Esophagus squamous epithelium (tissue), 4 donors: ENCODE measurements at regions not wholly inside any gene's neighbourhood (a gene's known extent, or its start where the extent isn't known, plus 50 kb on each side); places are given as distances from the start of the nearest gene placed in this dataset.

Experiments
- POLR2A ChIP-seq, 4 donors: fragments of 450-650 bp; IDR thresholded peaks; one replicate each; pipeline ENCODE4 v1.6.1; 2017; ENCODE audit warnings: antibody characterized with exemption in 4 of 4, mild to moderate bottlenecking in 4 of 4, moderate library complexity in 3 of 4
- TF ChIP-seq, protein P1 (sequence below), 6 experiments: fragments of 450-650 bp in 4 of 6; fragments of 200-600 bp in 2 of 6; sonication (generic) in 2 of 6; IDR thresholded peaks; one replicate each; pipeline ENCODE4 v1.5.1; 2016 to 2019; ENCODE audit warnings: antibody characterized with exemption in 6 of 6, mild to moderate bottlenecking in 4 of 6, moderate library complexity in 4 of 6

- TF ChIP-seq, protein P1, sequence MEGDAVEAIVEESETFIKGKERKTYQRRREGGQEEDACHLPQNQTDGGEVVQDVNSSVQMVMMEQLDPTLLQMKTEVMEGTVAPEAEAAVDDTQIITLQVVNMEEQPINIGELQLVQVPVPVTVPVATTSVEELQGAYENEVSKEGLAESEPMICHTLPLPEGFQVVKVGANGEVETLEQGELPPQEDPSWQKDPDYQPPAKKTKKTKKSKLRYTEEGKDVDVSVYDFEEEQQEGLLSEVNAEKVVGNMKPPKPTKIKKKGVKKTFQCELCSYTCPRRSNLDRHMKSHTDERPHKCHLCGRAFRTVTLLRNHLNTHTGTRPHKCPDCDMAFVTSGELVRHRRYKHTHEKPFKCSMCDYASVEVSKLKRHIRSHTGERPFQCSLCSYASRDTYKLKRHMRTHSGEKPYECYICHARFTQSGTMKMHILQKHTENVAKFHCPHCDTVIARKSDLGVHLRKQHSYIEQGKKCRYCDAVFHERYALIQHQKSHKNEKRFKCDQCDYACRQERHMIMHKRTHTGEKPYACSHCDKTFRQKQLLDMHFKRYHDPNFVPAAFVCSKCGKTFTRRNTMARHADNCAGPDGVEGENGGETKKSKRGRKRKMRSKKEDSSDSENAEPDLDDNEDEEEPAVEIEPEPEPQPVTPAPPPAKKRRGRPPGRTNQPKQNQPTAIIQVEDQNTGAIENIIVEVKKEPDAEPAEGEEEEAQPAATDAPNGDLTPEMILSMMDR (IDR thresholded peaks at IDR 0.05) = no peak
- TF ChIP-seq POLR2A (IDR thresholded peaks at IDR 0.05) = no peak
Measured at GRCh38 chr5:135708481-135709207, 125.8 kb upstream of the SLC25A48 start.
